Astrocyte (in vitro differentiated cells and primary cell): ENCODE measurements at regions not wholly inside any gene's neighbourhood (a gene's known extent, or its start where the extent isn't known, plus 50 kb on each side); places are given as distances from the start of the nearest gene placed in this dataset.

Experiments used
- CTCF ChIP-seq: IDR thresholded peaks from 2 replicates; pipeline ENCODE4 v1.5.1; 2011; ENCODE audit warnings: low read depth, mild to moderate bottlenecking, inconsistent platforms, low read length, moderate library complexity; ENCODE audit not compliant: insufficient read depth
- EZH2 ChIP-seq: IDR thresholded peaks from 2 replicates; pipeline ENCODE4 v1.6.1; 2012; ENCODE audit warnings: mild to moderate bottlenecking, low read length, inconsistent platforms; ENCODE audit not compliant: insufficient read depth

- TF ChIP-seq CTCF (no peak), EZH2 (no peak)
Measured at GRCh38 chr3:106700981-106701380, 676.3 kb upstream of the CCDC54 start.
